Uterus (tissue), 2 donors: ENCODE measurements at regions not wholly inside any gene's neighbourhood (a gene's known extent, or its start where the extent isn't known, plus 50 kb on each side); places are given as distances from the start of the nearest gene placed in this dataset.

ENCODE experiments used
- POLR2A ChIP-seq, 2 donors: fragments of 450-650 bp; IDR thresholded peaks; one replicate each; pipeline ENCODE4 v1.6.1; 2016; ENCODE audit warnings: antibody characterized with exemption in 2 of 2, mild to moderate bottlenecking in 1 of 2, moderate library complexity in 1 of 2
- TF ChIP-seq, protein P1 (sequence below), 4 experiments: fragments of 200-600 bp in 2 of 4; fragments of 450-650 bp in 2 of 4; sonication (generic) in 2 of 4; IDR thresholded peaks; one replicate each; pipeline ENCODE4 v1.5.1; 2016 to 2019; ENCODE audit warnings: antibody characterized with exemption in 4 of 4, mild to moderate bottlenecking in 2 of 4, moderate library complexity in 1 of 4

- no peak for TF ChIP-seq POLR2A (IDR thresholded peaks at IDR 0.05)
- TF ChIP-seq, protein P1, sequence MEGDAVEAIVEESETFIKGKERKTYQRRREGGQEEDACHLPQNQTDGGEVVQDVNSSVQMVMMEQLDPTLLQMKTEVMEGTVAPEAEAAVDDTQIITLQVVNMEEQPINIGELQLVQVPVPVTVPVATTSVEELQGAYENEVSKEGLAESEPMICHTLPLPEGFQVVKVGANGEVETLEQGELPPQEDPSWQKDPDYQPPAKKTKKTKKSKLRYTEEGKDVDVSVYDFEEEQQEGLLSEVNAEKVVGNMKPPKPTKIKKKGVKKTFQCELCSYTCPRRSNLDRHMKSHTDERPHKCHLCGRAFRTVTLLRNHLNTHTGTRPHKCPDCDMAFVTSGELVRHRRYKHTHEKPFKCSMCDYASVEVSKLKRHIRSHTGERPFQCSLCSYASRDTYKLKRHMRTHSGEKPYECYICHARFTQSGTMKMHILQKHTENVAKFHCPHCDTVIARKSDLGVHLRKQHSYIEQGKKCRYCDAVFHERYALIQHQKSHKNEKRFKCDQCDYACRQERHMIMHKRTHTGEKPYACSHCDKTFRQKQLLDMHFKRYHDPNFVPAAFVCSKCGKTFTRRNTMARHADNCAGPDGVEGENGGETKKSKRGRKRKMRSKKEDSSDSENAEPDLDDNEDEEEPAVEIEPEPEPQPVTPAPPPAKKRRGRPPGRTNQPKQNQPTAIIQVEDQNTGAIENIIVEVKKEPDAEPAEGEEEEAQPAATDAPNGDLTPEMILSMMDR (IDR thresholded peaks at IDR 0.05), result no peak
These were observed 186.6 kb upstream of the LEF1 start for GRCh38 chr4:108355186-108355901.
